CD4-positive, alpha-beta T cell (primary cell): ENCODE measurements at regions not wholly inside any gene's neighbourhood (a gene's known extent, or its start where the extent isn't known, plus 50 kb on each side); places are given as distances from the start of the nearest gene placed in this dataset.

Experiments used
- ATAC-seq: fragments of 200-7000 bp; cut with Tn5 transposase; one replicate; pipeline ENCODE4 v1.10.0; 2022; ENCODE audit warnings: mild to moderate bottlenecking; ENCODE audit not compliant: poor library complexity
- CTCF ChIA-PET: fragments of 350-600 bp; sonication (Branson Sonifier 250); formaldehyde crosslinking; loops from one replicate; lab custom pipeline; 2021; ENCODE audit warnings: antibody characterized with exemption, inconsistent platforms; lab: Charles Lee
- POLR2A ChIA-PET: fragments of 350-600 bp; sonication (Branson Sonifier 250); formaldehyde crosslinking; loops from one replicate; lab custom pipeline; 2021; ENCODE audit warnings: antibody characterized with exemption, inconsistent platforms; lab: Charles Lee
- DNase-seq, 14 experiments: peaks; one replicate each; pipeline ENCODE4 v3.0.0-alpha.2; 2013 to 2020; ENCODE audit warnings: mixed read lengths in 2 of 14
- H3K27ac ChIP-seq, 2 donors: one replicate each; pipeline versions ENCODE4 v1.5.1 to v1.7.0; 2013; ENCODE audit warnings: low read length in 2 of 2, low read depth in 1 of 2, mild to moderate bottlenecking in 1 of 2
- H3K27me3 ChIP-seq, 2 experiments: 1 replicate in 1 of 2; 2 replicates in 1 of 2; pipeline versions ENCODE4 v1.6.1 to v1.7.0; 2013; ENCODE audit warnings: low read length in 2 of 2, control low read depth in 1 of 2, mild to moderate bottlenecking in 1 of 2, moderate library complexity in 1 of 2; ENCODE audit not compliant: insufficient read depth in 2 of 2, control insufficient read depth in 1 of 2
- H3K36me3 ChIP-seq: one replicate; pipeline ENCODE4 v1.6.1; 2013; ENCODE audit warnings: low read length, control low read depth; ENCODE audit not compliant: insufficient read depth
- H3K4me1 ChIP-seq: one replicate; pipeline ENCODE4 v1.6.1; 2013; ENCODE audit warnings: low read length, control low read depth; ENCODE audit not compliant: insufficient read depth
- H3K4me3 ChIP-seq: one replicate; pipeline ENCODE4 v1.5.1; 2013; ENCODE audit warnings: mild to moderate bottlenecking, low read length, moderate library complexity
- H3K9me3 ChIP-seq, 2 experiments: 1 replicate in 1 of 2; 2 replicates in 1 of 2; pipeline versions ENCODE4 v1.6.1 to v1.7.0; 2013; ENCODE audit warnings: low read length in 2 of 2, mild to moderate bottlenecking in 2 of 2, control low read depth in 1 of 2, moderate library complexity in 1 of 2; ENCODE audit not compliant: control insufficient read depth in 1 of 2, insufficient read depth in 1 of 2
- H3K27ac Mint-ChIP-seq: one replicate; pipeline ENCODE4 v1.8.0; 2020; ENCODE audit warnings: mixed read lengths
- H3K27me3 Mint-ChIP-seq: one replicate; pipeline ENCODE4 v1.8.0; 2021; ENCODE audit warnings: mixed read lengths
- H3K36me3 Mint-ChIP-seq: one replicate; pipeline ENCODE4 v1.8.0; 2021; ENCODE audit warnings: low read depth, mixed read lengths
- H3K4me1 Mint-ChIP-seq: one replicate; pipeline ENCODE4 v1.8.0; 2021; ENCODE audit warnings: low read depth, mixed read lengths
- H3K4me3 Mint-ChIP-seq: one replicate; pipeline ENCODE4 v1.8.0; 2020; ENCODE audit warnings: mild to moderate bottlenecking, mixed read lengths
- H3K9me3 Mint-ChIP-seq: one replicate; pipeline ENCODE4 v1.8.0; 2020; ENCODE audit warnings: mixed read lengths
- CTCF ChIP-seq: fragments of 200-600 bp; IDR thresholded peaks from one replicate; pipeline ENCODE4 v1.8.0; 2022; ENCODE audit warnings: antibody characterized with exemption, mild to moderate bottlenecking
- intact Hi-C, 2 experiments: fragments of 100-400 bp; cut with DNase I in 1 of 2; cut with micrococcal nuclease in 1 of 2; formaldehyde crosslinking; loops; one replicate each; pipeline versions ENCODE4 v1.15.1 to v1.9.0; 2023 to 2025; cut with DNase I, micrococcal nuclease

- no peaks in the 10 kb centered on the region for H3K4me1 ChIP-seq
- no peaks in the 10 kb centered on the region for H3K36me3 ChIP-seq
- POLR2A ChIA-PET = no interaction called here
- Mint-ChIP-seq H3K27me3 (no peaks in the 10 kb centered on the region), H3K27ac (no peak overlapping the region), H3K9me3 (no peaks in the 10 kb centered on the region), H3K4me1 (no peaks in the 10 kb centered on the region), H3K4me3 (no peak overlapping the region), H3K36me3 (no peaks in the 10 kb centered on the region)
- CTCF ChIA-PET = no interaction called here
- TF ChIP-seq CTCF = no peak
- no peak overlapping the region for H3K27ac ChIP-seq
- no peak overlapping the region for H3K4me3 ChIP-seq
- ATAC-seq (no peak), DNase-seq (no peak)
- H3K27me3 ChIP-seq = no peaks in the 10 kb centered on the region
- intact Hi-C loops = no loop called here
- H3K9me3 ChIP-seq = peaks cover 0 to 6% of the 10 kb centered on the region in 2 experiments
These were observed 963.3 kb upstream of the GJE1 start for GRCh38 chr6:141169419-141169818.

DNA sequence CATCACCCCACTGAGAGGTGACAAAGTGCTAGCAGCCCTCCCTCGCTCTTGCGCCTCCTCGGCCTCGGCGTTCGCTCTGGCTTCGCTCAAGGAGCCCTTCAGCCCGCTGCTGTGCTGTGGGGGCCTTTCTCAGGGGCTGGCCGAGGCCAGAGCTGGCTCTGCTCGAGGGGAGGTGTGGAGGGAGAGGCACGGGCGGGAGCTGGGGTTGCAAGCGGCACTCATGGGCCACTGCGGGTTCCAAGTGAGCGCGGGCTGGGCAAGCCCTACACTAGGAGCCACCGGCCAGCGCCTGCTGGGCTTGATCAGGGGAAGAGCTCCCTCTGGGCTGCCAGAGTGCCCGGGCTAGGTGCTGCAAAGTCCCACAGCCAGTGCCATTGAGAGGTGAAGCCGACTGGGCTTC, 964.8 kb upstream of the GJE1 start:
- CTCF ChIA-PET = no interaction called here

DNA sequence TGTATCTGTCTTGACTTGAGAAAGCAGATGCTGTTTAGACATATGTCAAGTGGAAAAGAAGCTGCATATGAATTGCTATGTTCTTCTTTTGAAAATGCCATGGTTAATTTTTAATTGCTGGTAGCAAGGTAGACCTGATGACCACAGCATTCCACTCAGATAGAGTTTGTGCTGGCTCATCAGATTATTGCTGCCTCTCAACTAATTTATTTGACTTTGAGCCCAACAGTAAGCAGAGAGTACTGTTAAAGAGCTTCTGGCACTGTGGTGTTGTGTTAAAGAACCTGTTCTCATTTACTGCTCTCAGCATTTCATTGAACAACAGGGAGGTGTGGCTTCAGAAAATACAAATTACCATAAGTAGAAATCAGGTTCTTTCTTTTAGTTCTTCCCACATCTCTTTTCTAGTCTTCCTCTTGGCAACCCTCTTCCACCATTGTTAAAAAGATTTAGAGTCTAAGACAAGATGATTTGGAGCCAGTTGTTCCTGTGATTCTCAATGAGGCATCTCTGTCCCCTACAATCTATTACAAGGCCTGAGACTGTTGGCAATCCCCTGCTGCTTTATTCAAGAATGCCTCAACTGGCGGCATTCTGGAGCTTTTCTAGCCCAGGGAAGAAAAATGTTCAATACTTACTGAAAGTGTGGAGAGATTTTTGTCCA, 967.6 kb upstream of the GJE1 start:
- intact Hi-C loops = no loop called here
- no peaks in the 10 kb centered on the region for H3K9me3 Mint-ChIP-seq
- H3K4me3 Mint-ChIP-seq = no peak overlapping the region
- Histone ChIP-seq H3K9me3 (peaks cover 0 to 6% of the 10 kb centered on the region in 2 experiments), H3K27ac (no peak overlapping the region), H3K4me3 (no peak overlapping the region), H3K36me3 (no peaks in the 10 kb centered on the region), H3K27me3 (no peaks in the 10 kb centered on the region), H3K4me1 (no peaks in the 10 kb centered on the region)
- H3K27ac Mint-ChIP-seq = no peak overlapping the region
- ChIA-PET POLR2A (no interaction called here), CTCF (no interaction called here)
- ATAC-seq (no peak), DNase-seq (no peak)
- no peaks in the 10 kb centered on the region for H3K27me3 Mint-ChIP-seq
- H3K4me1 Mint-ChIP-seq = no peaks in the 10 kb centered on the region
- TF ChIP-seq CTCF = no peak
- H3K36me3 Mint-ChIP-seq = no peaks in the 10 kb centered on the region

More for the DNA sequence above, 964.8 kb upstream of the GJE1 start:
- POLR2A ChIA-PET = no interaction called here
- no peaks in the 10 kb centered on the region for H3K27me3 Mint-ChIP-seq
- DNase-seq (no peak), ATAC-seq (no peak)
- Histone ChIP-seq H3K27me3 (no peaks in the 10 kb centered on the region), H3K4me3 (no peak overlapping the region), H3K9me3 (peaks cover 0 to 6% of the 10 kb centered on the region in 2 experiments), H3K4me1 (no peaks in the 10 kb centered on the region), H3K36me3 (no peaks in the 10 kb centered on the region), H3K27ac (no peak overlapping the region)
- H3K27ac Mint-ChIP-seq = no peak overlapping the region
- H3K4me3 Mint-ChIP-seq = no peak overlapping the region
- H3K36me3 Mint-ChIP-seq = no peaks in the 10 kb centered on the region
- no peaks in the 10 kb centered on the region for H3K4me1 Mint-ChIP-seq
- intact Hi-C loops = no loop called here
- no peak for TF ChIP-seq CTCF
- no peaks in the 10 kb centered on the region for H3K9me3 Mint-ChIP-seq
